ENCODE measurements at regions not wholly inside any gene's neighbourhood (a gene's known extent, or its start where the extent isn't known, plus 50 kb on each side); places are given as distances from the start of the nearest gene placed in this dataset.

GRCh38 chr5:30734118-30734517 is 459.4 kb upstream of the CDH6 start:
- Histone ChIP-seq H3K27ac (no peak overlapping the region), H3K36me3 (replicated peaks) (no peaks in the 10 kb centered on the region), H3K27me3 (replicated peaks) (no peaks in the 10 kb centered on the region), H3K4me3 (ENCODE audit: low read depth, low read length) (no peak overlapping the region)
- no peak for DNase-seq
- no peak for TF ChIP-seq CTCF (IDR thresholded peaks at IDR 0.05; ENCODE audit: low read depth, low read length, missing control alignments)
- in situ Hi-C loops (cut with HindIII; ENCODE audit: low pct_ligation_motif_present, low sequenced_read_pairs): no loop called here

- DNase-seq: no peak
- Histone ChIP-seq H3K27me3 (replicated peaks) (no peaks in the 10 kb centered on the region), H3K4me3 (ENCODE audit: low read depth, low read length) (no peak overlapping the region), H3K27ac (no peak overlapping the region), H3K36me3 (replicated peaks) (no peaks in the 10 kb centered on the region)
- in situ Hi-C loops (cut with HindIII; ENCODE audit: low pct_ligation_motif_present, low sequenced_read_pairs): no loop called here
- no peak for TF ChIP-seq CTCF (IDR thresholded peaks at IDR 0.05; ENCODE audit: low read depth, low read length, missing control alignments)
These were observed 468.4 kb upstream of the CDH6 start for GRCh38 chr5:30725073-30725472.

- no peaks in the 10 kb centered on the region for H3K27me3 ChIP-seq (replicated peaks)
- H3K27ac ChIP-seq: no peak overlapping the region
- H3K4me3 ChIP-seq (ENCODE audit: low read depth, low read length): no peak overlapping the region
- in situ Hi-C loops (cut with HindIII; ENCODE audit: low pct_ligation_motif_present, low sequenced_read_pairs): no loop called here
- DNase-seq: no peak
- H3K36me3 ChIP-seq (replicated peaks): no peaks in the 10 kb centered on the region
- no peak for TF ChIP-seq CTCF (IDR thresholded peaks at IDR 0.05; ENCODE audit: low read depth, low read length, missing control alignments)
These were observed 495.3 kb upstream of the CDH6 start for GRCh38 chr5:30698217-30698616.

GRCh38 chr5:30693326-30693725 is 500.2 kb upstream of the CDH6 start:
- H3K27ac ChIP-seq: no peak overlapping the region
- no peak overlapping the region for H3K4me3 ChIP-seq (ENCODE audit: low read depth, low read length)
- no peak for DNase-seq
- no peaks in the 10 kb centered on the region for H3K36me3 ChIP-seq (replicated peaks)
- no peak for TF ChIP-seq CTCF (IDR thresholded peaks at IDR 0.05; ENCODE audit: low read depth, low read length, missing control alignments)
- in situ Hi-C loops (cut with HindIII; ENCODE audit: low pct_ligation_motif_present, low sequenced_read_pairs): no loop called here
- no peaks in the 10 kb centered on the region for H3K27me3 ChIP-seq (replicated peaks)

GRCh38 chr5:30690931-30691330 is 502.6 kb upstream of the CDH6 start:
- TF ChIP-seq CTCF (IDR thresholded peaks at IDR 0.05; ENCODE audit: low read depth, low read length, missing control alignments): no peak
- in situ Hi-C loops (cut with HindIII; ENCODE audit: low pct_ligation_motif_present, low sequenced_read_pairs): no loop called here
- Histone ChIP-seq H3K27me3 (replicated peaks) (no peaks in the 10 kb centered on the region), H3K36me3 (replicated peaks) (no peaks in the 10 kb centered on the region), H3K4me3 (ENCODE audit: low read depth, low read length) (no peak overlapping the region), H3K27ac (no peak overlapping the region)
- no peak for DNase-seq

- Histone ChIP-seq H3K4me3 (ENCODE audit: low read depth, low read length) (no peak overlapping the region), H3K27me3 (replicated peaks) (no peaks in the 10 kb centered on the region), H3K36me3 (replicated peaks) (no peaks in the 10 kb centered on the region), H3K27ac (no peak overlapping the region)
- no peak for DNase-seq
- no peak for TF ChIP-seq CTCF (IDR thresholded peaks at IDR 0.05; ENCODE audit: low read depth, low read length, missing control alignments)
- in situ Hi-C loops (cut with HindIII; ENCODE audit: low pct_ligation_motif_present, low sequenced_read_pairs): no loop called here
These were observed 506.0 kb upstream of the CDH6 start for GRCh38 chr5:30687461-30687860.

All from brain microvascular endothelial cell (primary cell).